IMR-90 (cell line): ENCODE measurements at regions not wholly inside any gene's neighbourhood (a gene's known extent, or its start where the extent isn't known, plus 50 kb on each side); places are given as distances from the start of the nearest gene placed in this dataset.

ENCODE experiments used
- ATAC-seq: fragments of 200-7000 bp; cut with Tn5 transposase; 2 replicates; pipeline ENCODE4 v1.9.1; 2020; ENCODE audit warnings: low read depth, mild to moderate bottlenecking, moderate library complexity
- BruUV-seq: library from RNA; stranded (reverse); fragments of 400-500 nt; replicated peaks from 2 replicates; lab custom pipeline; 2021; lab: Mats Ljungman, UMichigan
- CTCF ChIA-PET: fragments of 300-600 bp; formaldehyde crosslinking; extraction: SDS; loops from one replicate; lab custom pipeline; 2021; ENCODE audit warnings: antibody characterized with exemption; lab: Yijun Ruan, JAX
- POLR2A ChIA-PET: fragments of 300-600 bp; sonication (Branson Sonifier 250); formaldehyde crosslinking; loops from one replicate; lab custom pipeline; 2022; ENCODE audit warnings: antibody characterized with exemption; ENCODE audit not compliant: unreplicated experiment; lab: Charles Lee
- DNase-seq: peaks from one replicate; pipeline ENCODE4 v3.0.0; 2013
- H2AFZ ChIP-seq: replicated peaks from 2 replicates; pipeline ENCODE3; 2013; ENCODE audit warnings: low read length, mild to moderate bottlenecking; ENCODE audit not compliant: poor library complexity
- H2AK5ac ChIP-seq: 2 replicates; pipeline ENCODE4 v1.6.1; 2013; ENCODE audit warnings: low read depth, low read length, inconsistent platforms
- H2AK9ac ChIP-seq: replicated peaks from 2 replicates; pipeline ENCODE3; 2013; ENCODE audit warnings: mild to moderate bottlenecking, low read depth, low read length, moderate library complexity; ENCODE audit not compliant: poor library complexity
- H2BK120ac ChIP-seq: 2 replicates; pipeline ENCODE4 v1.6.1; 2013; ENCODE audit warnings: low read depth, low read length, inconsistent platforms
- H2BK15ac ChIP-seq: 3 replicates; pipeline ENCODE4 v1.6.1; 2013; ENCODE audit warnings: low read depth, low read length, inconsistent platforms
- H2BK20ac ChIP-seq: 2 replicates; pipeline ENCODE4 v1.6.1; 2013; ENCODE audit warnings: low read depth, mild to moderate bottlenecking, inconsistent platforms, low read length, moderate library complexity
- H2BK5ac ChIP-seq: 2 replicates; pipeline ENCODE4 v1.6.1; 2013; ENCODE audit warnings: mild to moderate bottlenecking, low read depth, low read length, inconsistent platforms; ENCODE audit not compliant: poor library complexity, severe bottlenecking
- H3K14ac ChIP-seq: replicated peaks from 2 replicates; pipeline ENCODE4 v1.6.1; 2013; ENCODE audit warnings: low read depth, low read length, inconsistent platforms
- H3K18ac ChIP-seq: 2 replicates; pipeline ENCODE4 v1.6.1; 2013; ENCODE audit warnings: low read depth, low read length, control low read depth
- H3K23ac ChIP-seq: 2 replicates; pipeline ENCODE4 v1.6.1; 2013; ENCODE audit warnings: low read depth, low read length, inconsistent platforms
- H3K27ac ChIP-seq: 2 replicates; pipeline ENCODE4 v1.5.1; 2013; ENCODE audit warnings: mild to moderate bottlenecking, control low read depth, low read length; ENCODE audit not compliant: insufficient read depth
- H3K27me3 ChIP-seq: 2 replicates; pipeline ENCODE4 v1.6.1; 2013; ENCODE audit warnings: low read length; ENCODE audit not compliant: control insufficient read depth, insufficient read depth
- H3K36me3 ChIP-seq: 2 replicates; pipeline ENCODE4 v1.6.1; 2013; ENCODE audit warnings: low read length, mixed read lengths; ENCODE audit not compliant: control insufficient read depth, insufficient read depth
- H3K4ac ChIP-seq: 2 replicates; pipeline ENCODE4 v1.6.1; 2013; ENCODE audit warnings: low read depth, low read length, inconsistent platforms
- H3K4me1 ChIP-seq: 2 replicates; pipeline ENCODE4 v1.6.1; 2013; ENCODE audit warnings: low read length, mixed read lengths; ENCODE audit not compliant: control insufficient read depth, insufficient read depth
- H3K4me2 ChIP-seq: 2 replicates; pipeline ENCODE4 v1.6.1; 2013; ENCODE audit warnings: low read depth, mild to moderate bottlenecking, control low read depth, low read length, moderate library complexity
- H3K4me3 ChIP-seq: 2 replicates; pipeline ENCODE4 v1.5.1; 2013; ENCODE audit warnings: low read depth, mild to moderate bottlenecking, control low read depth, low read length, moderate library complexity; ENCODE audit not compliant: insufficient read depth
- H3K56ac ChIP-seq: 2 replicates; pipeline ENCODE4 v1.6.1; 2013; ENCODE audit warnings: low read length, inconsistent platforms; ENCODE audit not compliant: insufficient read depth; ENCODE audit errors: extremely low read depth
- H3K79me1 ChIP-seq, 2 experiments: 2 replicates each; pipeline ENCODE4 v1.6.1; 2013; ENCODE audit warnings: low read length in 2 of 2, inconsistent platforms in 1 of 2, low read depth in 1 of 2
- H3K9ac ChIP-seq: 2 replicates; pipeline ENCODE4 v1.6.1; 2013; ENCODE audit warnings: low read depth, low read length, control low read depth
- H3K9me1 ChIP-seq: 2 replicates; pipeline ENCODE4 v1.6.1; 2013; ENCODE audit warnings: low read length, inconsistent platforms; ENCODE audit not compliant: insufficient read depth
- H3K9me3 ChIP-seq: 2 replicates; pipeline ENCODE4 v1.6.1; 2013; ENCODE audit warnings: low read length; ENCODE audit not compliant: control insufficient read depth, insufficient read depth
- H4K20me1 ChIP-seq: 2 replicates; pipeline ENCODE4 v1.6.1; 2013; ENCODE audit warnings: low read length, inconsistent platforms; ENCODE audit not compliant: insufficient read depth
- H4K5ac ChIP-seq: 2 replicates; pipeline ENCODE4 v1.6.1; 2013; ENCODE audit warnings: mild to moderate bottlenecking, low read depth, low read length, control low read depth
- H4K8ac ChIP-seq, 2 experiments: 2 replicates each; pipeline ENCODE4 v1.6.1; 2013; ENCODE audit warnings: low read depth in 2 of 2, low read length in 2 of 2, control low read depth in 1 of 2, inconsistent platforms in 1 of 2
- H4K91ac ChIP-seq: 2 replicates; pipeline ENCODE4 v1.6.1; 2013; ENCODE audit warnings: low read depth, low read length, inconsistent platforms; ENCODE audit not compliant: insufficient read depth
- BHLHE40 ChIP-seq: fragments of 150-350 bp; IDR thresholded peaks from 2 replicates; pipeline ENCODE4 v1.6.1; 2016; ENCODE audit warnings: mild to moderate bottlenecking, low read depth, low read length
- CEBPB ChIP-seq: IDR thresholded peaks from 2 replicates; pipeline ENCODE4 v1.6.1; 2012; ENCODE audit warnings: low read depth, low read length, improper control_type of control experiment
- CHD1 ChIP-seq: IDR thresholded peaks from 2 replicates; pipeline ENCODE4 v1.6.1; 2012; ENCODE audit warnings: low read depth, low read length, improper control_type of control experiment
- FOS ChIP-seq: fragments of 150-350 bp; IDR thresholded peaks from 2 replicates; pipeline ENCODE4 v1.6.1; 2016; ENCODE audit warnings: low read depth, low read length
- MAFK ChIP-seq: IDR thresholded peaks from 2 replicates; pipeline ENCODE4 v1.6.1; 2012; ENCODE audit warnings: low read depth, low read length, improper control_type of control experiment
- MAZ ChIP-seq: IDR thresholded peaks from 2 replicates; pipeline ENCODE4 v1.6.1; 2012; ENCODE audit warnings: low read depth, mild to moderate bottlenecking, low read length, improper control_type of control experiment, moderate library complexity, borderline replicate concordance
- MXI1 ChIP-seq: IDR thresholded peaks from 2 replicates; pipeline ENCODE4 v1.6.1; 2012; ENCODE audit warnings: low read depth, mild to moderate bottlenecking, low read length, moderate library complexity, borderline replicate concordance
- NFE2L2 ChIP-seq: fragments of 150-350 bp; IDR thresholded peaks from 2 replicates; pipeline ENCODE4 v1.6.1; 2016; ENCODE audit warnings: low read depth, mild to moderate bottlenecking, low read length
- POLR2A ChIP-seq: IDR thresholded peaks from 2 replicates; pipeline ENCODE4 v1.6.1; 2012; ENCODE audit warnings: mild to moderate bottlenecking, low read depth, low read length
- RAD21 ChIP-seq: IDR thresholded peaks from 2 replicates; pipeline ENCODE4 v1.6.1; 2012; ENCODE audit warnings: low read length, improper control_type of control experiment
- RCOR1 ChIP-seq: IDR thresholded peaks from 2 replicates; pipeline ENCODE4 v1.6.1; 2012; ENCODE audit warnings: mild to moderate bottlenecking, low read length, improper control_type of control experiment; ENCODE audit not compliant: insufficient replicate concordance
- RFX5 ChIP-seq: IDR thresholded peaks from 2 replicates; pipeline ENCODE4 v1.8.0; 2012; ENCODE audit warnings: low read depth, mild to moderate bottlenecking, low read length, moderate library complexity
- SMC3 ChIP-seq: fragments of 150-350 bp; IDR thresholded peaks from 2 replicates; pipeline ENCODE4 v1.6.1; 2016; ENCODE audit warnings: low read depth, mild to moderate bottlenecking, antibody characterized with exemption, low read length, moderate library complexity
- WGBS, 2 experiments: methylation state at CpG; one replicate each; pipeline versions ENCODE4 v1.1.5 to v1.1.7; 2013; ENCODE audit warnings: missing lambda C conversion rate in 2 of 2; ENCODE audit not compliant: insufficient read length in 1 of 2; ENCODE audit errors: extremely low coverage in 2 of 2; 5-methylcytosine and 5-hydroxymethylcytosine counted together
- dilution Hi-C: fragments of 300-500 bp; cut with HindIII; formaldehyde crosslinking; loops from one replicate; pipeline ENCODE4 v1.14.3; 2018; ENCODE audit warnings: low sequenced_read_pairs; ENCODE audit not compliant: unreplicated experiment
- in situ Hi-C: fragments of 300-500 bp; cut with MboI; formaldehyde crosslinking; loops from 3 replicates; pipeline ENCODE4 v1.14.3; 2019; ENCODE audit warnings: low sequenced_read_pairs, inconsistent platforms, mixed read lengths
- intact Hi-C: fragments of 100-400 bp; cut with micrococcal nuclease; formaldehyde crosslinking; loops from 2 replicates; pipeline ENCODE4 v1.10.0; 2022
- TF ChIP-seq, protein P1 (sequence below): fragments of 150-350 bp; IDR thresholded peaks from 2 replicates; pipeline ENCODE4 v1.6.1; 2016; ENCODE audit warnings: low read depth, mild to moderate bottlenecking, low read length, moderate library complexity, borderline replicate concordance
- TF ChIP-seq, protein P2 (sequence below): fragments of 150-350 bp; IDR thresholded peaks from 2 replicates; pipeline ENCODE4 v1.6.1; 2017; ENCODE audit warnings: mild to moderate bottlenecking, antibody characterized with exemption, low read length, low read depth
- TF ChIP-seq, protein P3 (sequence below): conservative IDR thresholded peaks from 2 replicates; pipeline ENCODE4 v1.5.1; 2012; ENCODE audit warnings: mild to moderate bottlenecking, low read depth, low read length, improper control_type of control experiment

DNA sequence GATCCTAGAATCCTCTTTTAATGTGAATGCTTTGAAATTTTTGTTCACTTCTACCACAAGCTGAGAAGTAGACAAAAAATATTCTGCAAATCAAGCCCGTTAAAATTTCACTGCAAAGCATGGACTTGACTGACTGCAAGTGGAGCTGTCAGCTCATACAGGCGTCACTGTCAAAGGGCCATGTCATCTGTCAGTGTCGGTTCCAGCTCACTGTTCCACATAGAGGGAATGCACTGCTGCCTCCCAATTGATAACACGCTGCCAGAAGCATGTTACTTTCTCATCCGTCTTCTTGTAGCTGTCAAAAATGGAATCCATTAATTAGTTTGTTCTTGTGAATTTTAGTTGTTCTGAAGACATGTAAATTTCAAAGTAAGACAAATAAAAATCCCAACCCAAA lies 50.4 kb upstream of the FBXL4 start:
- TF ChIP-seq CEBPB, result no peak
- TF ChIP-seq NFE2L2, result no peak
- no peak for TF ChIP-seq RCOR1
- TF ChIP-seq, protein P1, sequence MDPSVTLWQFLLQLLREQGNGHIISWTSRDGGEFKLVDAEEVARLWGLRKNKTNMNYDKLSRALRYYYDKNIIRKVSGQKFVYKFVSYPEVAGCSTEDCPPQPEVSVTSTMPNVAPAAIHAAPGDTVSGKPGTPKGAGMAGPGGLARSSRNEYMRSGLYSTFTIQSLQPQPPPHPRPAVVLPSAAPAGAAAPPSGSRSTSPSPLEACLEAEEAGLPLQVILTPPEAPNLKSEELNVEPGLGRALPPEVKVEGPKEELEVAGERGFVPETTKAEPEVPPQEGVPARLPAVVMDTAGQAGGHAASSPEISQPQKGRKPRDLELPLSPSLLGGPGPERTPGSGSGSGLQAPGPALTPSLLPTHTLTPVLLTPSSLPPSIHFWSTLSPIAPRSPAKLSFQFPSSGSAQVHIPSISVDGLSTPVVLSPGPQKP, result no peak
- no peak for TF ChIP-seq RAD21
- TF ChIP-seq, protein P2, sequence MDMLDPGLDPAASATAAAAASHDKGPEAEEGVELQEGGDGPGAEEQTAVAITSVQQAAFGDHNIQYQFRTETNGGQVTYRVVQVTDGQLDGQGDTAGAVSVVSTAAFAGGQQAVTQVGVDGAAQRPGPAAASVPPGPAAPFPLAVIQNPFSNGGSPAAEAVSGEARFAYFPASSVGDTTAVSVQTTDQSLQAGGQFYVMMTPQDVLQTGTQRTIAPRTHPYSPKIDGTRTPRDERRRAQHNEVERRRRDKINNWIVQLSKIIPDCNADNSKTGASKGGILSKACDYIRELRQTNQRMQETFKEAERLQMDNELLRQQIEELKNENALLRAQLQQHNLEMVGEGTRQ, result no peak
- no peak for TF ChIP-seq MAZ
- TF ChIP-seq MAFK, result no peak
- no peak for TF ChIP-seq RFX5
- TF ChIP-seq, protein P3, sequence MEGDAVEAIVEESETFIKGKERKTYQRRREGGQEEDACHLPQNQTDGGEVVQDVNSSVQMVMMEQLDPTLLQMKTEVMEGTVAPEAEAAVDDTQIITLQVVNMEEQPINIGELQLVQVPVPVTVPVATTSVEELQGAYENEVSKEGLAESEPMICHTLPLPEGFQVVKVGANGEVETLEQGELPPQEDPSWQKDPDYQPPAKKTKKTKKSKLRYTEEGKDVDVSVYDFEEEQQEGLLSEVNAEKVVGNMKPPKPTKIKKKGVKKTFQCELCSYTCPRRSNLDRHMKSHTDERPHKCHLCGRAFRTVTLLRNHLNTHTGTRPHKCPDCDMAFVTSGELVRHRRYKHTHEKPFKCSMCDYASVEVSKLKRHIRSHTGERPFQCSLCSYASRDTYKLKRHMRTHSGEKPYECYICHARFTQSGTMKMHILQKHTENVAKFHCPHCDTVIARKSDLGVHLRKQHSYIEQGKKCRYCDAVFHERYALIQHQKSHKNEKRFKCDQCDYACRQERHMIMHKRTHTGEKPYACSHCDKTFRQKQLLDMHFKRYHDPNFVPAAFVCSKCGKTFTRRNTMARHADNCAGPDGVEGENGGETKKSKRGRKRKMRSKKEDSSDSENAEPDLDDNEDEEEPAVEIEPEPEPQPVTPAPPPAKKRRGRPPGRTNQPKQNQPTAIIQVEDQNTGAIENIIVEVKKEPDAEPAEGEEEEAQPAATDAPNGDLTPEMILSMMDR, result no peak
- TF ChIP-seq BHLHE40, result no peak
- TF ChIP-seq SMC3, result no peak
- TF ChIP-seq CHD1, result no peak
- no peak for TF ChIP-seq MXI1
- TF ChIP-seq FOS, result no peak
- no peak for TF ChIP-seq POLR2A
- Histone ChIP-seq H3K9ac (no peak overlapping the region), H4K5ac (no peak overlapping the region), H3K27me3 (no peaks in the 10 kb centered on the region; the same call in 1 of the 2 replicates), H3K79me1 (no peaks in the 10 kb centered on the region), H3K4me3 (no peak overlapping the region), H3K18ac (no peak overlapping the region), H3K23ac (no peak overlapping the region), H3K14ac (no peak overlapping the region), H3K36me3 (no peaks in the 10 kb centered on the region), H4K91ac (no peak overlapping the region), H2BK5ac (no peak overlapping the region), H3K4ac (no peak overlapping the region), H3K56ac (no peak overlapping the region), H2BK120ac (no peak overlapping the region), H3K27ac (no peak overlapping the region), H2BK15ac (no peak overlapping the region), H3K4me2 (no peak overlapping the region), H3K9me3 (no peaks in the 10 kb centered on the region), H2AFZ (no peak overlapping the region), H2BK20ac (no peak overlapping the region), H2AK5ac (no peak overlapping the region), H4K8ac (no peak overlapping the region), H4K20me1 (no peaks in the 10 kb centered on the region), H2AK9ac (no peak overlapping the region), H3K9me1 (no peaks in the 10 kb centered on the region), H3K4me1 (no peaks in the 10 kb centered on the region)
- ChIA-PET CTCF (no interaction called here), POLR2A (no interaction called here)
- intact Hi-C loops (no loop called here), in situ Hi-C loops (no loop called here), dilution Hi-C loops (no loop called here)
- BruUV-seq, result no TSS peak
- 22% methylated on average over 2 of the region's 5 CpGs; no CpG with 5 or more reads in 1 of the 2 experiments for WGBS, 2 experiments
- DNase-seq (no peak), ATAC-seq (no peak)
